ENCODE measurements at regions not wholly inside any gene's neighbourhood (a gene's known extent, or its start where the extent isn't known, plus 50 kb on each side); places are given as distances from the start of the nearest gene placed in this dataset.

- H3K9me3 Mint-ChIP-seq (ENCODE audit: low read depth): no peaks in the 10 kb centered on the region
- H3K4me1 Mint-ChIP-seq (ENCODE audit: low read depth): peaks cover 26% of the 10 kb centered on the region
- H3K27me3 Mint-ChIP-seq: no peaks in the 10 kb centered on the region
- H3K4me3 Mint-ChIP-seq: no peak overlapping the region
- H3K36me3 Mint-ChIP-seq: no peaks in the 10 kb centered on the region
- H3K27ac Mint-ChIP-seq: no peak overlapping the region
Observed at GRCh38 chr2:217732992-217733391, 269.8 kb downstream of the TNS1 start.

- no peaks in the 10 kb centered on the region for H3K9me3 Mint-ChIP-seq (ENCODE audit: low read depth)
Observed at GRCh38 chr2:217731805-217732204, 271.0 kb downstream of the TNS1 start.

DNA sequence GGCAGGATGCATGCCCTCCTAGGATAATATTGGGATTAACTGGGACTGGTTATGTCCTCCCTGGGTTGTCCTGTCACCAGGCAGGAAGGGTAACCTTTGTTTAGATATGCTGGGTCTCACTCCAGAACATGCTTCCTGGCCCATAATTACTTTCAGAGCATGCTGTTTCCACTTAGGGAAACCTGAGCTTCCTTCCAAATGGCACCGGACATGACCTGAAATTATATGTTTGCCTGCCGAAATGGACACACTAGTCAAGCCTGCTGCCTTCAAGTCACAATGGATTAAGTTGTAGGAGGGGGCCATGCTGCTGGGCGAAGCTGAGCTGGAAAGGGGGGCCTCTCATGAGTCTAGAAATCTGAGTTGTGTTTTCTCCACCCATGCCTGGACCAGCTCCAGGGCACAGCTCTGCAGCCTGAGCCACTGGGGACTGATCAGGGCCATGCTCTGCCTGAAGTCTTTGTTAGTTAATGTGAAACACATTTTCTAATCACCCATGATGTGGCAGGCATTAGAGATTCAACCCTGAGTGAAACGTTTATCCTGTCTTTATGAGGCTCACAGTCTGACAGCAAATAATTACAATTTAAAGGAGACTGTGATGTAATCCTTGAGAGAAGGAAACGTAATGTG lies 273.3 kb downstream of the TNS1 start:
- Mint-ChIP-seq H3K36me3 (no peaks in the 10 kb centered on the region), H3K27me3 (no peaks in the 10 kb centered on the region), H3K4me3 (no peak overlapping the region), H3K27ac (no peak overlapping the region), H3K4me1 (ENCODE audit: low read depth) (peaks cover 11% of the 10 kb centered on the region), H3K9me3 (ENCODE audit: low read depth) (no peaks in the 10 kb centered on the region)

More at GRCh38 chr2:217731805-217732204, 271.0 kb downstream of the TNS1 start:
- H3K36me3 Mint-ChIP-seq: no peaks in the 10 kb centered on the region
- H3K27ac Mint-ChIP-seq: no peak overlapping the region
- H3K27me3 Mint-ChIP-seq: no peaks in the 10 kb centered on the region
- peaks cover 23% of the 10 kb centered on the region for H3K4me1 Mint-ChIP-seq (ENCODE audit: low read depth)
- H3K4me3 Mint-ChIP-seq: no peak overlapping the region

- H3K27ac Mint-ChIP-seq: no peak overlapping the region
- no peak overlapping the region for H3K4me3 Mint-ChIP-seq
- H3K4me1 Mint-ChIP-seq (ENCODE audit: low read depth): no peaks in the 10 kb centered on the region
- no peaks in the 10 kb centered on the region for H3K27me3 Mint-ChIP-seq
- H3K36me3 Mint-ChIP-seq: no peaks in the 10 kb centered on the region
- no peaks in the 10 kb centered on the region for H3K9me3 Mint-ChIP-seq (ENCODE audit: low read depth)
Observed at GRCh38 chr2:217727801-217728200, 275.0 kb downstream of the TNS1 start.

DNA sequence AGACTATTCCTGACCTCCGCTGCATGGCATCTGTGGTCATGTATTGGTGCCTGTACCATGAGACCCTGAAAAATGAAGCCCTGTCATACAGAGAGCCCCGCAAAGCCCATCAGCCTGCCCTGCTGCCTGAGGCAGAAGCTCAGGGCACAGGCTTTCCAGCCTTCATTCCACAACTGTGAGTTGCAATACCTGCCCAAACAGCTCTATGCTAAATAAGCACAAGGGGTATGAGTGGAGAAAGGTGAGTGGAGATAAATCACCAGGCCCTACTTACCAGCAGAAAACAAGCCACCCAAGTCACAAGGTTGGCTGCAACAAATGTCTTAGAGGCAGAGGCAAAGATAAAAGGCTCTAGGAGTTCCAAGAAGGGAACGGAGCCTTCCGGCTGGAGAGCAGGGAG lies 277.4 kb downstream of the TNS1 start:
- Mint-ChIP-seq H3K27me3 (no peaks in the 10 kb centered on the region), H3K4me3 (no peak overlapping the region), H3K4me1 (ENCODE audit: low read depth) (no peaks in the 10 kb centered on the region), H3K9me3 (ENCODE audit: low read depth) (no peaks in the 10 kb centered on the region), H3K27ac (no peak overlapping the region), H3K36me3 (no peaks in the 10 kb centered on the region)

GRCh38 chr2:217724471-217724870 lies 278.3 kb downstream of the TNS1 start:
- no peak overlapping the region for H3K4me3 Mint-ChIP-seq
- no peak overlapping the region for H3K27ac Mint-ChIP-seq
- no peaks in the 10 kb centered on the region for H3K36me3 Mint-ChIP-seq
- H3K27me3 Mint-ChIP-seq: no peaks in the 10 kb centered on the region
- no peaks in the 10 kb centered on the region for H3K9me3 Mint-ChIP-seq (ENCODE audit: low read depth)
- H3K4me1 Mint-ChIP-seq (ENCODE audit: low read depth): no peaks in the 10 kb centered on the region

GRCh38 chr2:217723981-217724380 lies 278.8 kb downstream of the TNS1 start:
- H3K4me1 Mint-ChIP-seq (ENCODE audit: low read depth): no peaks in the 10 kb centered on the region

GRCh38 chr2:217722883-217723472 lies 279.8 kb downstream of the TNS1 start:
- Mint-ChIP-seq H3K36me3 (no peaks in the 10 kb centered on the region), H3K27ac (no peak overlapping the region), H3K4me1 (ENCODE audit: low read depth) (no peaks in the 10 kb centered on the region), H3K9me3 (ENCODE audit: low read depth) (no peaks in the 10 kb centered on the region), H3K27me3 (no peaks in the 10 kb centered on the region), H3K4me3 (no peak overlapping the region)

More at GRCh38 chr2:217723981-217724380, 278.8 kb downstream of the TNS1 start:
- H3K36me3 Mint-ChIP-seq: no peaks in the 10 kb centered on the region
- H3K9me3 Mint-ChIP-seq (ENCODE audit: low read depth): no peaks in the 10 kb centered on the region
- no peak overlapping the region for H3K4me3 Mint-ChIP-seq
- H3K27ac Mint-ChIP-seq: no peak overlapping the region
- no peaks in the 10 kb centered on the region for H3K27me3 Mint-ChIP-seq

GRCh38 chr2:217717646-217718045 lies 285.1 kb downstream of the TNS1 start:
- peaks cover 2% of the 10 kb centered on the region for H3K4me1 Mint-ChIP-seq (ENCODE audit: low read depth)

DNA sequence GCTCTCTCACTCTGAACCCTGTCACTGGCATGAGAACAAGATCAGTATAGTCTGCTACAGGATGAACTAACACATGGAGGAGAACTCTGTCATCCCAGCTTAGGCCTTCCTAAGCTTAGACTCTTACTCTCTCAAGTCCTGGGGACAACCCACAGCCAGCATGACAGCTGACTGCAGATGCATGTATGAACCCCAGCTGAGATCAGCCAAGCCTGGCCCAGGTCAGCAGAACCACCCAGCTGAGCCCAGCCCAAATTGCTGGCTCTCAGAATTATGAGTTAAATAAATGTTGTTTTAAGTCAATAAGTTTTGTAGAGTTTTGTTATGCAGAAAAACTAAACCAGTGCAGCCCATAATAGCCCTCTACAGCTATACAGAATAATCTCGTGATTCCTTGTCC lies 287.3 kb downstream of the TNS1 start:
- Mint-ChIP-seq H3K9me3 (ENCODE audit: low read depth) (no peaks in the 10 kb centered on the region), H3K27ac (no peak overlapping the region), H3K4me3 (no peak overlapping the region), H3K27me3 (no peaks in the 10 kb centered on the region), H3K4me1 (ENCODE audit: low read depth) (peaks cover 2% of the 10 kb centered on the region), H3K36me3 (no peaks in the 10 kb centered on the region)

More at GRCh38 chr2:217717646-217718045, 285.1 kb downstream of the TNS1 start:
- H3K9me3 Mint-ChIP-seq (ENCODE audit: low read depth): no peaks in the 10 kb centered on the region
- H3K27me3 Mint-ChIP-seq: no peaks in the 10 kb centered on the region
- H3K36me3 Mint-ChIP-seq: no peaks in the 10 kb centered on the region
- no peak overlapping the region for H3K27ac Mint-ChIP-seq
- H3K4me3 Mint-ChIP-seq: no peak overlapping the region

DNA sequence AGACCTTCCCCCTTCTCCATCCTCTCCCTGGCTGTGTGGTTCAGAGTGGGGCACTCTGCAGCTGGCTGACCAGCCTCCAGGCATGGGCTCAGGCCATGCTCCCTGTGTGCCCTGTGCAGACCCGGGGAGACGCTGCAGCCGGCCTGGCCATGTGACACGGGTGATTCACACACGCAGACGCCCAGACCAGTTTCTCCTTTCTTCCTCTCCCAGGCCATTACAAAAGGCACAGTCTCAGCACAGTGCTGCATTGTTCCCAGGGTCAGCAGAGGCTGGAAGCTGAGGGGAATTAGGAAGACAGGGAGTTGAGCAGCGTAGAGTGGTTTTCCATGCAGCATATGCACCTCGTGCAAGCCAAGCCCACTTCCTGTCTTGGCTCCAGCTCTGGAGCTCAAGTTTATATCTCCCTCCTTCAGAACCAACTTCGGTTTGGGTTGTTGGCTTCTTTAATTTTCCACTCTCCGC lies 288.5 kb downstream of the TNS1 start:
- H3K9me3 Mint-ChIP-seq (ENCODE audit: low read depth): no peaks in the 10 kb centered on the region
- H3K4me3 Mint-ChIP-seq: no peak overlapping the region
- peaks cover 2% of the 10 kb centered on the region for H3K4me1 Mint-ChIP-seq (ENCODE audit: low read depth)
- H3K27me3 Mint-ChIP-seq: no peaks in the 10 kb centered on the region
- H3K36me3 Mint-ChIP-seq: no peaks in the 10 kb centered on the region
- H3K27ac Mint-ChIP-seq: no peak overlapping the region

- Mint-ChIP-seq H3K9me3 (ENCODE audit: low read depth) (no peaks in the 10 kb centered on the region), H3K4me1 (ENCODE audit: low read depth) (peaks cover 2% of the 10 kb centered on the region), H3K27ac (no peak overlapping the region), H3K27me3 (no peaks in the 10 kb centered on the region), H3K36me3 (no peaks in the 10 kb centered on the region), H3K4me3 (no peak overlapping the region)
Observed at GRCh38 chr2:217713395-217714286, 289.2 kb downstream of the TNS1 start.

- Mint-ChIP-seq H3K4me1 (ENCODE audit: low read depth) (peaks cover 2% of the 10 kb centered on the region), H3K4me3 (no peak overlapping the region), H3K36me3 (no peaks in the 10 kb centered on the region), H3K27me3 (no peaks in the 10 kb centered on the region), H3K27ac (no peak overlapping the region), H3K9me3 (ENCODE audit: low read depth) (no peaks in the 10 kb centered on the region)
Observed at GRCh38 chr2:217712431-217712830, 290.4 kb downstream of the TNS1 start.

DNA sequence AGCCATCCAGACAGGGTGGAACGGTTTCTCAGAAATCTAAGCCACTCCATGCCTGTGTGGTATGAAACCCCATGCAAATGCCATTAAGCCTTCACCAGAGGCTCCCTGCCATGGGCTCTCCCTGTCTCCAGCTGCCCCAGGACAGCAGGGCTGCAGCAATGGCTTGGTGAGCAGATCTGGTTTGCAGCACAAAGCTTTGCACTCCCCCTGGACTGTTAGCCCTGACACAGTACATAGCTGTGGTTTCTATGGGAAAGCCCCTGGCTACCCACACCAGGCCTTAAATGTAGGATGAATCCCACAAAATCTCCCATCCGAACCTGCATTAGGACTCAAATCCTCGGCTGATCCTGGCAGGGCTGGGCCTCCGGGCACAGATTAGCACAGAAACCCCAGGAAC lies 291.6 kb downstream of the TNS1 start:
- Mint-ChIP-seq H3K9me3 (ENCODE audit: low read depth) (no peaks in the 10 kb centered on the region), H3K27ac (no peak overlapping the region), H3K4me1 (ENCODE audit: low read depth) (peaks cover 2% of the 10 kb centered on the region), H3K4me3 (no peak overlapping the region), H3K36me3 (no peaks in the 10 kb centered on the region), H3K27me3 (no peaks in the 10 kb centered on the region)

- Mint-ChIP-seq H3K27me3 (no peaks in the 10 kb centered on the region), H3K4me1 (ENCODE audit: low read depth) (peaks cover 2% of the 10 kb centered on the region), H3K27ac (no peak overlapping the region), H3K36me3 (no peaks in the 10 kb centered on the region), H3K4me3 (no peak overlapping the region), H3K9me3 (ENCODE audit: low read depth) (no peaks in the 10 kb centered on the region)
Observed at GRCh38 chr2:217710211-217710765, 292.5 kb downstream of the TNS1 start.
